ENCODE measurements at regions not wholly inside any gene's neighbourhood (a gene's known extent, or its start where the extent isn't known, plus 50 kb on each side); places are given as distances from the start of the nearest gene placed in this dataset.

- in situ Hi-C loops (cut with MboI; ENCODE audit: low pct_unique_long_range_greater_than_20kb, low sequenced_read_pairs, unreplicated experiment): no loop called here
- no peak for DNase-seq (ENCODE audit: low spot score)
- TF ChIP-seq, protein P1, sequence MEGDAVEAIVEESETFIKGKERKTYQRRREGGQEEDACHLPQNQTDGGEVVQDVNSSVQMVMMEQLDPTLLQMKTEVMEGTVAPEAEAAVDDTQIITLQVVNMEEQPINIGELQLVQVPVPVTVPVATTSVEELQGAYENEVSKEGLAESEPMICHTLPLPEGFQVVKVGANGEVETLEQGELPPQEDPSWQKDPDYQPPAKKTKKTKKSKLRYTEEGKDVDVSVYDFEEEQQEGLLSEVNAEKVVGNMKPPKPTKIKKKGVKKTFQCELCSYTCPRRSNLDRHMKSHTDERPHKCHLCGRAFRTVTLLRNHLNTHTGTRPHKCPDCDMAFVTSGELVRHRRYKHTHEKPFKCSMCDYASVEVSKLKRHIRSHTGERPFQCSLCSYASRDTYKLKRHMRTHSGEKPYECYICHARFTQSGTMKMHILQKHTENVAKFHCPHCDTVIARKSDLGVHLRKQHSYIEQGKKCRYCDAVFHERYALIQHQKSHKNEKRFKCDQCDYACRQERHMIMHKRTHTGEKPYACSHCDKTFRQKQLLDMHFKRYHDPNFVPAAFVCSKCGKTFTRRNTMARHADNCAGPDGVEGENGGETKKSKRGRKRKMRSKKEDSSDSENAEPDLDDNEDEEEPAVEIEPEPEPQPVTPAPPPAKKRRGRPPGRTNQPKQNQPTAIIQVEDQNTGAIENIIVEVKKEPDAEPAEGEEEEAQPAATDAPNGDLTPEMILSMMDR (IDR thresholded peaks at IDR 0.05; ENCODE audit: extremely low read depth, insufficient read depth, missing control alignments): no peak
These were observed 177.9 kb downstream of the PAX3 start for GRCh38 chr2:222120933-222121332.

- no peak for DNase-seq (ENCODE audit: low spot score)
- TF ChIP-seq, protein P1 (IDR thresholded peaks at IDR 0.05; ENCODE audit: extremely low read depth, insufficient read depth, missing control alignments): no peak
- in situ Hi-C loops (cut with MboI; ENCODE audit: low pct_unique_long_range_greater_than_20kb, low sequenced_read_pairs, unreplicated experiment): no loop called here
These were observed 183.5 kb downstream of the PAX3 start for GRCh38 chr2:222115296-222115695.

- TF ChIP-seq, protein P1 (IDR thresholded peaks at IDR 0.05; ENCODE audit: extremely low read depth, insufficient read depth, missing control alignments): no peak
- DNase-seq (ENCODE audit: low spot score): no peak
- in situ Hi-C loops (cut with MboI; ENCODE audit: low pct_unique_long_range_greater_than_20kb, low sequenced_read_pairs, unreplicated experiment): no loop called here
These were observed 189.7 kb downstream of the PAX3 start for GRCh38 chr2:222108957-222109585.

DNA sequence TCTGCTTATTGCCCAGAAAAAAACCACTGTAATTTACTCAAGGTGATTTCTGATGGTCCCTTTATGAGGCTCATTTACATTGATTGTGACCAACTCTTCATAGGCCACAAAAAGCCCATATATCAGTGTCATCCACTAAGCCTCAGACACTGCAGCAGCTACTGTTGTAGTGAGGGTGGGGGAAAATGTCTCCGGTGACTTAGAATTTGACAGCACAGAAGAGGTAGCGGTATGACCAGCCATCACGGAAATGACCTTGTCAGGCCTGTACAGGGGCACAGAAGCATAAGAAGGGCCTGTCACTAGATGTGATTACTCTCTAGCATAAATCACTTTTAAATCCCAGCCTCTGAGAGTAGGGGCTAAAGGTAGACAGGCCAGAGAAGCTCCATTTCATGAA, 190.3 kb downstream of the PAX3 start:
- in situ Hi-C loops (cut with MboI; ENCODE audit: low pct_unique_long_range_greater_than_20kb, low sequenced_read_pairs, unreplicated experiment): no loop called here
- DNase-seq (ENCODE audit: low spot score): no peak
- TF ChIP-seq, protein P1 (IDR thresholded peaks at IDR 0.05; ENCODE audit: extremely low read depth, insufficient read depth, missing control alignments): no peak

DNA sequence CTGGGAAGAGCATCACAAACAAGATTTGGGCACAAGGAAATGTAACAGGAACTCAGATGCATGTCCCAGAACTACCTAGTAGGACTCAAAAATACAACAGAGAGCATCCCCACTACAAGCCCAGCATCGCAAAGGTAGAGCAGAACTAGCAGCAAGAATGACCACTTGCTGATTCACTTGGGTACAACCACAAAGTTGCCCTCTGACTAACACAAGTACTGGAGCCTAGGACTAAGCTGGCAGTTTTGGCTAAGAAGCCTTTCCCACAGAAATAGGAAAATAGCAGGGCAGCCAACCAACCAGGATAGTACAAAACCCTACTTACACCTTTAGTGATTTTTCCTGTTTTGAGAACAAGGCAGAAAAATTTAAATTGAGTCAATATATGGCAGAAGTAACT, 193.8 kb downstream of the PAX3 start:
- in situ Hi-C loops (cut with MboI; ENCODE audit: low pct_unique_long_range_greater_than_20kb, low sequenced_read_pairs, unreplicated experiment): no loop called here
- DNase-seq (ENCODE audit: low spot score): no peak
- TF ChIP-seq, protein P1 (IDR thresholded peaks at IDR 0.05; ENCODE audit: extremely low read depth, insufficient read depth, missing control alignments): no peak

- in situ Hi-C loops (cut with MboI; ENCODE audit: low pct_unique_long_range_greater_than_20kb, low sequenced_read_pairs, unreplicated experiment): no loop called here
- TF ChIP-seq, protein P1 (IDR thresholded peaks at IDR 0.05; ENCODE audit: extremely low read depth, insufficient read depth, missing control alignments): no peak
- DNase-seq (ENCODE audit: low spot score): no peak
These were observed 196.0 kb downstream of the PAX3 start for GRCh38 chr2:222102575-222103349.
